HAP-1 (cell line): ENCODE measurements at regions not wholly inside any gene's neighbourhood (a gene's known extent, or its start where the extent isn't known, plus 50 kb on each side); places are given as distances from the start of the nearest gene placed in this dataset.

Experiments used
- DNase-seq, 2 experiments: peaks; one replicate each; pipeline ENCODE4 v3.0.0-alpha.2; 2016 to 2020; ENCODE audit warnings: low spot score in 2 of 2
- H3K27me3 ChIP-seq: fragments of 250-450 bp; sonication (Bioruptor Pico); 2 replicates; pipeline ENCODE4 v1.5.1; 2020; ENCODE audit warnings: low read depth, mild to moderate bottlenecking, moderate library complexity
- H3K36me3 ChIP-seq: fragments of 250-450 bp; sonication (Bioruptor Pico); replicated peaks from 2 replicates; pipeline ENCODE4 v1.5.1; 2020; ENCODE audit warnings: mild to moderate bottlenecking
- H3K4me1 ChIP-seq: fragments of 250-450 bp; sonication (Bioruptor Pico); 2 replicates; pipeline ENCODE4 v1.5.1; 2020; ENCODE audit warnings: mild to moderate bottlenecking
- H3K4me3 ChIP-seq: fragments of 250-450 bp; sonication (Bioruptor Pico); 2 replicates; pipeline ENCODE4 v1.5.1; 2020; ENCODE audit warnings: mild to moderate bottlenecking, moderate library complexity
- H3K9me3 ChIP-seq: fragments of 250-450 bp; sonication (Bioruptor Pico); 2 replicates; pipeline ENCODE4 v1.5.1; 2020; ENCODE audit warnings: mild to moderate bottlenecking, moderate library complexity
- in situ Hi-C: fragments of 300-500 bp; cut with MboI; formaldehyde crosslinking; loops from 3 replicates; pipeline ENCODE4 v1.14.3; 2020; ENCODE audit warnings: low sequenced_read_pairs, inconsistent platforms, mixed read lengths

GRCh38 chr7:70972693-70973092, 159.3 kb upstream of the GALNT17 start:
- no peak for DNase-seq
- no peaks in the 10 kb centered on the region for H3K9me3 ChIP-seq
- no peaks in the 10 kb centered on the region for H3K4me1 ChIP-seq
- H3K4me3 ChIP-seq, result no peak overlapping the region
- no peaks in the 10 kb centered on the region for H3K36me3 ChIP-seq
- in situ Hi-C loops, result no loop called here
- H3K27me3 ChIP-seq, result no peaks in the 10 kb centered on the region

GRCh38 chr7:70975754-70976153, 156.2 kb upstream of the GALNT17 start:
- Histone ChIP-seq H3K27me3 (no peaks in the 10 kb centered on the region), H3K4me1 (no peaks in the 10 kb centered on the region), H3K36me3 (no peaks in the 10 kb centered on the region), H3K4me3 (no peak overlapping the region), H3K9me3 (no peaks in the 10 kb centered on the region)
- in situ Hi-C loops, result no loop called here
- no peak for DNase-seq

GRCh38 chr7:70986297-70986696, 145.6 kb upstream of the GALNT17 start:
- Histone ChIP-seq H3K9me3 (no peaks in the 10 kb centered on the region), H3K27me3 (no peaks in the 10 kb centered on the region), H3K36me3 (no peaks in the 10 kb centered on the region), H3K4me3 (no peak overlapping the region), H3K4me1 (no peaks in the 10 kb centered on the region)
- no peak for DNase-seq
- in situ Hi-C loops, result no loop called here

- Histone ChIP-seq H3K4me1 (no peaks in the 10 kb centered on the region), H3K27me3 (no peaks in the 10 kb centered on the region), H3K4me3 (no peak overlapping the region), H3K9me3 (no peaks in the 10 kb centered on the region), H3K36me3 (no peaks in the 10 kb centered on the region)
- DNase-seq, result no peak
- in situ Hi-C loops, result no loop called here
Observed at GRCh38 chr7:70994176-70994575, 137.8 kb upstream of the GALNT17 start.

- in situ Hi-C loops, result no loop called here
- no peak for DNase-seq
- Histone ChIP-seq H3K9me3 (no peaks in the 10 kb centered on the region), H3K36me3 (no peaks in the 10 kb centered on the region), H3K4me3 (no peak overlapping the region), H3K4me1 (no peaks in the 10 kb centered on the region), H3K27me3 (no peaks in the 10 kb centered on the region)
Observed at GRCh38 chr7:70997261-70997660, 134.7 kb upstream of the GALNT17 start.

- H3K27me3 ChIP-seq, result no peaks in the 10 kb centered on the region
- DNase-seq, result no peak
- H3K36me3 ChIP-seq, result no peaks in the 10 kb centered on the region
- H3K4me3 ChIP-seq, result no peak overlapping the region
- in situ Hi-C loops, result no loop called here
- no peaks in the 10 kb centered on the region for H3K4me1 ChIP-seq
- no peaks in the 10 kb centered on the region for H3K9me3 ChIP-seq
Observed at GRCh38 chr7:71005109-71005508, 126.8 kb upstream of the GALNT17 start.

- Histone ChIP-seq H3K4me1 (no peaks in the 10 kb centered on the region), H3K36me3 (no peaks in the 10 kb centered on the region), H3K4me3 (no peak overlapping the region), H3K9me3 (no peaks in the 10 kb centered on the region), H3K27me3 (no peaks in the 10 kb centered on the region)
- no peak for DNase-seq
- in situ Hi-C loops, result no loop called here
Observed at GRCh38 chr7:71009636-71010035, 122.3 kb upstream of the GALNT17 start.

- no peak for DNase-seq
- no peaks in the 10 kb centered on the region for H3K9me3 ChIP-seq
- H3K36me3 ChIP-seq, result no peaks in the 10 kb centered on the region
Observed at GRCh38 chr7:71015252-71015900, 116.6 kb upstream of the GALNT17 start.

GRCh38 chr7:71016401-71016800, 115.5 kb upstream of the GALNT17 start:
- H3K36me3 ChIP-seq, result no peaks in the 10 kb centered on the region
- H3K9me3 ChIP-seq, result no peaks in the 10 kb centered on the region
- no peaks in the 10 kb centered on the region for H3K27me3 ChIP-seq
- no peak for DNase-seq
- in situ Hi-C loops, result no loop called here
- H3K4me3 ChIP-seq, result no peak overlapping the region
- H3K4me1 ChIP-seq, result no peaks in the 10 kb centered on the region

More at GRCh38 chr7:71015252-71015900, 116.6 kb upstream of the GALNT17 start:
- in situ Hi-C loops, result no loop called here
- H3K27me3 ChIP-seq, result no peaks in the 10 kb centered on the region
- H3K4me3 ChIP-seq, result no peak overlapping the region
- no peaks in the 10 kb centered on the region for H3K4me1 ChIP-seq

GRCh38 chr7:71017602-71018001, 114.3 kb upstream of the GALNT17 start:
- DNase-seq, result no peak
- Histone ChIP-seq H3K4me1 (no peaks in the 10 kb centered on the region), H3K27me3 (no peaks in the 10 kb centered on the region), H3K4me3 (no peak overlapping the region), H3K9me3 (no peaks in the 10 kb centered on the region), H3K36me3 (no peaks in the 10 kb centered on the region)
- in situ Hi-C loops, result no loop called here

GRCh38 chr7:71019706-71020105, 112.2 kb upstream of the GALNT17 start:
- Histone ChIP-seq H3K4me1 (no peaks in the 10 kb centered on the region), H3K36me3 (no peaks in the 10 kb centered on the region), H3K9me3 (no peaks in the 10 kb centered on the region), H3K27me3 (no peaks in the 10 kb centered on the region), H3K4me3 (no peak overlapping the region)
- no peak for DNase-seq
- in situ Hi-C loops, result no loop called here

- no peak for DNase-seq
- Histone ChIP-seq H3K4me3 (no peak overlapping the region), H3K36me3 (no peaks in the 10 kb centered on the region), H3K4me1 (no peaks in the 10 kb centered on the region), H3K27me3 (no peaks in the 10 kb centered on the region), H3K9me3 (no peaks in the 10 kb centered on the region)
- in situ Hi-C loops, result no loop called here
Observed at GRCh38 chr7:71021131-71021530, 110.8 kb upstream of the GALNT17 start.

- Histone ChIP-seq H3K4me3 (no peak overlapping the region), H3K4me1 (no peaks in the 10 kb centered on the region), H3K36me3 (no peaks in the 10 kb centered on the region), H3K9me3 (no peaks in the 10 kb centered on the region), H3K27me3 (no peaks in the 10 kb centered on the region)
- in situ Hi-C loops, result no loop called here
- DNase-seq, result no peak
Observed at GRCh38 chr7:71026680-71027079, 105.3 kb upstream of the GALNT17 start.

- Histone ChIP-seq H3K4me3 (no peak overlapping the region), H3K27me3 (no peaks in the 10 kb centered on the region), H3K9me3 (no peaks in the 10 kb centered on the region), H3K4me1 (no peaks in the 10 kb centered on the region), H3K36me3 (no peaks in the 10 kb centered on the region)
- in situ Hi-C loops, result no loop called here
- no peak for DNase-seq
Observed at GRCh38 chr7:71034243-71034642, 97.7 kb upstream of the GALNT17 start.

- Histone ChIP-seq H3K4me1 (no peaks in the 10 kb centered on the region), H3K9me3 (no peaks in the 10 kb centered on the region), H3K4me3 (no peak overlapping the region), H3K27me3 (no peaks in the 10 kb centered on the region), H3K36me3 (no peaks in the 10 kb centered on the region)
- in situ Hi-C loops, result no loop called here
- DNase-seq, result no peak
Observed at GRCh38 chr7:71042591-71042990, 89.4 kb upstream of the GALNT17 start.
